ENCODE measurements at regions not wholly inside any gene's neighbourhood (a gene's known extent, or its start where the extent isn't known, plus 50 kb on each side); places are given as distances from the start of the nearest gene placed in this dataset.
A peak's percentile ranks its signal among the peaks of the same experiment; 100 is the strongest.
"Not testable (repeated sequence)": the region's sequence is repeated elsewhere in the genome, so short reads cannot be mapped to it uniquely, and the experiment has no call there.

DNA sequence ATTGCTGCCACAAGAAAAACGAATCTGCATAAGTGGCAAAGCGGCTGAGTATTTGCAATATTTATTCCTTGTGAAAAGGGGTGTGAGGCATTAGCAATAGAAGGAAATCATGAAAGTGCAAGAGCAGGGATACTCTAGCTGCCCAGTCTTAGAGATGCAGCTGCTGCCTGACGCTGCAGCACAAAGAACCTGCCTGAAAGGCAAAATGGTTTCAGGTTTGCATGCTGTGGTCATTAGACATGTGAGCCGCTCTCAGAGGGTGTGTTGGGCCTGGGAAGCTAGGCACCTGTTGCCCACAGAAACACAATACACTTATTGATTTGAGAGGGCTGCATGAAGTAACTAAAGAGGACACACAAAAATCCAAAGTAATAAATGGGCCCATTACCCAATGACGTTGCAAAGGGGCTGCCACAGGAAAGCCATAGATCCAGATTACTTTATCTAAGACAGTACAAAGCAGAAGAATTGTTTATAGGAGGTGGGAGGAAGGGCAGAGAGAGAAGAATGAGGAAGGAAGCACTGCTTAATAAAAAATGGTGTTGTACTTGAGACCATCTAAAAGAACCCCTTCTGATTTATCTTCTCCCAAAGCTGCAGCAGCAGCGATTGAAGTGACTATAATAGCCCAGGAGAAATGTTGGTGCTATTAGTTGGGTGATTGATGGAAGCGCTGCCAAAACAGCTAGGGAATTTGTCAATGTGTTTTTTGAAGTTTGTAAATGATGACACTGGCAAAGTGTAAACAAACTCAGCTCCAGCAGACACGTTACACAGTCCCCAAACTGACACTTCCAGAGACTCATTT, 492.4 kb upstream of the ACVR2A start:
- no peak for DNase-seq

DNA sequence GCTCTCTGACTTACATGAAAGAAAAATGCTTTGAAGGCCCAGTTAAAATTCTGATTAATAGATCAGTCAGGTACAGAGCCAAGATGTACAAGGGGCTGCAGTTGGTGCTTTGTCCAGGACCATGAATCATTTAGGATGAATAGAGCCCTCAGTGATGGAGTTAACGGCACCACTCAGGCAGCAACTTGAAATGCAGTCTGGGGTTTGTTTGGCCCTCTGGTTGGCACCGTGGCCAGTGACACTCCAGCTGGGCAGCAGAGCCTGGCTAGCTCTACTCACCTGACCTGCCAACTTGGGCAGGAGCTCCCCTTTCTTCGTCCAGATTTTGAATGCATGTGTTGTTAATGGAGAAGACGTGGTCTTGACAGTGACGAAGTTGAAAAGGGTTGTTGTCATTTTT, 493.0 kb upstream of the ACVR2A start:
- DNase-seq = no peak

DNA sequence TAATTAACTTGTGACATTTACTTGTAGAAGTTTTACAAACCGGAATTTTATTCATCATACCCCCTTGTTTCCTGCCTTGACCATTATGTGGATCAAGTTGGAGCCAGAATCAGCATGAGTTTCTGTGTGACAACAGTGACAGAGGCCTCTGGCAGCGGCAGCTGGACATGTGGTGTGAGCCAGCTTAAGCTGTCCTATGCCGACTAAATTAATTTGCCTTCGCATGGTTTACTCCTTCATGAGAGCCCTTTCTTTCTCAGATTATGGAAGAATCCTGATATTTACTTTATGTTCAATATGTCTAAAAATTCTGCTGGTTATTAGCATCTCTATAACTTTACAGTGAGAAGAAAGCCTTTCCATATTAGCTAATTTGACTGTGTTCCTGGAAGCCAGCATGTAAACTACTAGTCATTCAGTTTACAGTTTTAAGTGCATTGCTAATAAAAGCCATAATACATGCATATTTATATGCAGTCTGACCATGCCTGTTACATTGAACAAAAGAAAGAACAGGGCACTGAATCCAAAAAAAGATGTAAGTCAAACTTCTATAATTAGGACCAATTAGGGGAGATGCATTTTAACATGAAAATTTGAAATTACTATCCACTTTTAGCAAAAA, 495.8 kb upstream of the ACVR2A start:
- no peak for DNase-seq

DNA sequence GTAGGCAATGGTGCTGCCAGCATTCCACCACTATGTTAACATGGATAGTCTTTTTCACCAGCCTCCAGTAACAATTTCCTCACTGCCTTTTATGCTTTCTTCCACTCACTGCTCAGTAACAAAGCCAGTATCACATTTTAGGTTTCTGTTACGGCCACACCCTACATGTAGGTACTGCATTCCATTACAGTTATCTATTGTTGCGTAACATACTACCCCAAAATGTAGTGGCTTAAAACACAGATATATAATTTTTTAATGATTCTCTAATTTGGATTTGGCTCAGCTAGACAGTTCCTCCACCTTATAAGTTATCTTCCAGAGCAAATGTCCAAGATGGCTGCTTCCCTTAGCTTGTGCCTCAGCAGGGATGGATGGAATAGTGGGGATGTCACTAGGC, 498.7 kb upstream of the ACVR2A start:
- DNase-seq = no peak

- no peak for DNase-seq
Measured at GRCh38 chr2:147345246-147345645, 499.6 kb upstream of the ACVR2A start.

DNA sequence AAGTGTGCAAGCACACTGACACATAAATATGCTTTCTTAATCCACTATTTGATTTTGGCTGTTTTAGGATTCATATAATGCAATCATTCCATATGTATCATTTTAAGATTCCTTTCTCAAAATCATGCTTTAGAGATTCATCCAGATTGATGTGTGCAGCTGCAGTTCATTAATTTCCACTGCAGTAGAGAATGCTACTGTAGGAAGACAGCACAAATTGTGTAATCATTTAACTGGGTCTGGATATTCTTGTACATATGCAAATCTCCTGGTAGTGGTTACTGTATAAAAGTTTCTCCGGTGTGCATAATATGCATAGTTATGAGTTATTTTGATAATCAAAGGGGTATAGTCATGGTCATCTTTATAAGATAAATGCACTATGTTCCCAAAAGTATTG, 502.5 kb upstream of the ACVR2A start:
- no peak for DNase-seq

DNA sequence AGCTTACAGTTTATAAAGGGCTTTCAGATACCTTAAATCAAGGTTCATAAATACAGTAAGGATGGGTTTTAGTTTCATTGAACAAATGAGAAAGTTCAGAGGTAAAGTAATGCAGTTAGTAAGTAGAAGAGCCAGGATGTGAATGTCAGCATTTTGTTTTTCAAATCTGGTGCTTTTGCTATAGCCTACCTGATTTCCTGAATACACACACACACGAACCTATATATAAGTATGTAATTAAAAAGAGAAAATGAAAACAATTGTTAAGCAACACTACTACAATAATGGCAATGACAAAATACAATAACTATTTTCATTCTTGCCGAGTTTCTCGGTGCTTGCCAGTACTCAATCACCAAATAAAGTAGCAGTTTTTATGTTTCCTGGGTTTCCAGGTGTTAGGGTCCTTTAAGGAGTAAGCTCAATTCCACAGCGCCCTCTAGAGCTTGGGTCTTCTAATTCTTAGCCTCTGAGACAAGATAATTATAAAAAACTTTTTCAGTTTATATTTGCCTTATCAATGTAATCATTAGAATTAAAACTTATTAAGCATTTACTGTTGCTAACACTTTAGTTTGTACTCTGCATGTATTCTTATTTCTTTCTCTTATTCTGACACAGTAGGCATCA, 512.9 kb upstream of the ACVR2A start:
- peak in 1 of 2 donors; percentile 47 for DNase-seq

DNA sequence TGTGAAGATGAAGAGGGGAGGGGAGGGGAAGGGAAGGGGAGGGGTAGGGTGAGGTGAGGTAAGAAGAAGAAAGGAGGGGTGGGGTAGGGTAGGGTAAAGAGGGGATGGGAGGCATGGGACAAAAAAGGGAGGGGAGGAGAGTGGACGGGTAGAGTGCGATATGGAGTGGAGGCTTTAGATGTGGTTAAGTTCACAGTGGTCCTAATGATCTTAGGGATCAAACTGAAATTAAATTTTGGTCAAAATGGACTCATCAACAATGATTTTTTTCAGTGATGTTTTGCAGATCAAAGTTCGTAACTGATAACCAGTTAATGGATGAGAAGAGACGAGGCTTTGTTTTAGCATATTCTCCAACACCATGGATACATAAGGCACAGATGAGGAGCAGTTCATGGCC, 513.9 kb upstream of the ACVR2A start:
- no peak for DNase-seq

DNA sequence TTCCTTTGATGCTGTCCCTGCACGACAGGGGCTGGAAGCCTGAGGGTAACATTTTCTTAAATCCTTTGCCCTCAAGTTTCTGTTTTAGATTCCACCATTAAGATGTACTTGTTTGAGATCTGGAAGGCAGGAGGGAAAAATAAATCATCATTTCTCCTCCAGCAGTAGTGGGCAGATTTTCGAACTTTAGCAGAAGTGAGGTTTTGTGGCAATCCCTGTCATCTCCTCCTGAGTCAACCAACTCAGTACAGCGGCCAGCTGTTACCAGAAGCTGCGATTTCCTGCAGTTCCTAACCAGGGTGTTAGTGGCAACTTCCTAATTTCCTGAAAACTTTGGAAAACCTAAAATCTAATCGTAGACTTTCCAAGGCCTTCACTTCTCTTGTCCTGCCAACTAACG, 517.2 kb upstream of the ACVR2A start:
- DNase-seq = peak; percentile 41 to 53

DNA sequence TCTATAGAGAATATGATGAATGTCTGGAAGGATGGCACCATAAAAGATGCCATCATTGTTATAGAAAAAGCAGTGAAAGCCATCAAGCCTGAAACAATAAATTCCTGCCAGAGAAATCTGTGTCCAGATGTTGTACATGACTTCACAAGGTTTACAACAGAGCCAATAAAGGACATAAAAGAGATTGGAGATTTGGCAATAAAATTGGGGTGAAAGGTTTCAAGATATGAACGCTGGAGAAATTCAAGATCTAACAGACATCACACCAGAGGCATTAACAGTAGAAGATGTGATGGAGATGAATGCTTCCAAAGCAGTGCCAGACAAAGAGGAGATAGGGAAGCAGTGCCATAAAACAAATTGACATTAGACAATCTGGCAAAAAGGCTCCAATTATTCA, 518.8 kb upstream of the ACVR2A start:
- no peak for DNase-seq

DNA sequence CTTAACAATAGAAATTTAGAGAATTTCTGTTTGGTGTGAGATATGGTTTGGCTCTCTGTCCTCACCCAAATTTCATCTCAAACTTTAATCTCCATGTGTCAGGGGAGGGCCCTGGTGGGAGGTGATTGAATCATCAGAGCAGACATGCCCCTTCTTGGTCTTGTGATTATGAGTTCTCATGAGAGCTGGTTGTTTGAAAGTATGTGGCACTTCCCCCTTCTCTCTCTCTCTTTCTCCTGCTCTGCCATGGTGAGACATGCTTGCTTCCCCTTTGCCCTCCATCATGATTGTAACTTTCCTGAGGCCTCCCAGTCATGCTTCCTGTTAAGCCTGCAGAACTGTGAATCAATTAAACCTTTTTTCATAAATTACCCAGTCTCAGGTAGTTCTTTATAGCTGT, 524.7 kb upstream of the ACVR2A start:
- DNase-seq = peak; percentile 17 to 25

GRCh38 chr2:147311058-147311430, 533.8 kb upstream of the ACVR2A start:
- no peak for DNase-seq

- DNase-seq = no peak
Measured at GRCh38 chr2:147310335-147311057, 534.3 kb upstream of the ACVR2A start.

DNA sequence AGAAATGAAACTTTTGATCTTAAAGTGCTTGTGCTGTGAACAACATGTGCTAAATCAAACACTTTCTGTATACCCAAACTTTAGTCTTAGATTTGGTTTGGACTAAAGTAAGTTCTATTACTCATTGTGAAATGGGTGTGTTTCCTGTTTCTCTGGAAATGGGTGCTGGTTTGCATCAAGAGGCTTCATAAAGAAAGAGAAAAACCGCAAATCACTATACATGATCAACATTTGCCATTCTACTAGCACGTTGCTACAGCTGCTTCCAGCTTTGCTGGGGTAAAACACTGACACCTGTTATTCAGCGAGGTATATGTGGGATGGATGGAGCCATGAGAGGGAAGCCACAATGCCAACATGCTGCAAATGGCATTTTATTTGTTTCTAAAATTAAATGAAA, 547.0 kb upstream of the ACVR2A start:
- DNase-seq = no peak

DNA sequence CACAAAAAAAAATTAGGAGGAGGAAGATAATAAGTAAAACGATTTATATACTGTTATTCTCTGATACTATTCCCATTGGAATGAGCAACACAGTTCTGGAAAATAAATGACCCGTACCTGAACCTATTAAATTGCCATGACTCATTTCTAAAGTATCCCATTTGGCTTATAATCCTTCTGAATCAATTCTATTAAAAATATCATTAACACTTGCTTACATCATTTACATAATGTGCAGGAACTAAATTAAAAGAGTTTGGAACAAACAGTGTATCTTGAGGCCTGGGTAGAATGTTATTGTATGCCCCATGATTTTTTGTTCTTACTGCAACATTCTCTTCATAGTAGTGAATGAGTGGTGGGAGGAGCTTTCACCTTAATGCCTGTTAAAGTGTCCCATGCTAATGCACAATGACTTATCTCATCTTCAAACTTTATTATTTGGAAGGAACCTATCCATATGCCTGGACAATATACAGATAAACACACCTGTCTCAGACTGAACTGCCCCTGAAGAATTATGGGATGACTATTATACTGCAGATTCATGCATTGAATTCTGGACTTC, 549.9 kb upstream of the ACVR2A start:
- DNase-seq = no peak

DNA sequence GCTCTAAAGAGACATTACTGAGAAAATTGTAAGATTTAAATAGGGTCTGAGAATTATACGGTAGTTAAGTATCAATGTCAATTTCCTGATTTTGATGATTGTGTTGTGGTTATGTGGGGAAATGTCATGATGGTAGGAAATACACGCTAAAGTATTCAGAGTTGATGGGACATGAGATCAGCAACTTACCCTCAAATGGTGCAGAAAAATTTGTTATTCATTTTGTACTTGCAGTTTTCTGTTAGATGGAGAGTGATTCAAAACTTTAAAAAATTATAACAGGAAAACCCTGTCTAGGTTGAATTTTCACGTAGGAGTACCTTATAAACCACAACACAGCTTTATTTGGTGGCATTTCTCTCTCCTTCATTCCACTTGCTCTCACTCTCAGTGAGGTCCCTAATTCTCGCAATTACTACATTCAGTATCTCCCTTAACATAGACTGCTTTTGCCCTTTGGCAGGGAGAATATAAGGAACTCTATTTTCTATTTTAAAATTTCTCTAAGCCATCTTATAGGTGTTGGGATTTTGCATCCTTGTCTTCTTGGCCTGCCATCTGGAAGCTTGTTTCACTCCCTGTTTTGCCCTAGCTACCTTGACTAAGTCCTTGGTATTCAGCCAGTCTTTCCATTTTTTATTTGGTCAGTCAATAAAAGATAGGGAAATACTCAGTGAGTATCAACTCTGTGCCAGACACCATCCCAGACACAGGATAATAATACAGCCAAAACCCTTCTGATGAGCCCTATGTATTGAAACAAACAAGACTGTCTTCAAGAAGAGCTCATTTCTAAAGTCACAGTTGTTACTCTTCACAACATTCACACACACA, 550.6 kb upstream of the ACVR2A start:
- no peak for DNase-seq

DNA sequence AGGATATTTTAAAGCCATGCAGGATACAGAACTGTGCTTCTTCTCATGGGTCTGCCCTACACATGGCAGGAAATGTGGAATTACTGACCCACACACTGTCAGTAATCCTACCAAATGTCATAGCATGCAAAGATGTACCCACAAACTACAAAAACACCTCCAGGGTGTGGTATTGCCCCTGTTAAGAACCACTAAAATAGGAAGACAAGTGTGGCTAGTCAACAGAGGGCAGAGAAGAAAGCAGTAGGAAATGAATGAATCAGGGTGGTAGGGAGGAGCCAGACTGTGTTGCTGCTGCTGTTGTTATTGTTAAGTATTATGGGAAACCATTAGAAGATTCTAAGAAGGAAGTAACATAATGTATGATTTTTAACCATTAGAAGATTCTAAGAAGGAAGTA, 556.7 kb upstream of the ACVR2A start:
- no peak for DNase-seq

DNA sequence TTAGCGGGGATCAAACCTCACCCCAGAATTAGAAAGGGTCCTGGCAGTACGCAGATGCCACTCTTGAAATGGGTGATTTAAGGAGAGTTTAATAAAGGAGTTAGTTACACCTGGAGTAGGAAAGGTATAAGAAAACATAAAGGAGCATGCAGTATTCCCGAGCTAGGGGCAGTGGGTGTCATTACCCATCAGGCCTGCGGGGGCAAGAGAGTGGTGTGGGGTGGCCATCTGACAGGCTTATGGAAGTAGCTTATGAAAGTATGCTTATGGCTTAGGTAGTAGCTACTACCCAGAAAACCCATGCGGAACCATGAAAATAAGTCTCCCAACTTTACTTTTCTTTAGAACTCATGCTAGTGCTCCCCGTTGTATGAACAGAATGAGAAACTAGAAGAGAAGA, 568.9 kb upstream of the ACVR2A start:
- no peak for DNase-seq

GRCh38 chr2:147273628-147274027, 571.2 kb upstream of the ACVR2A start:
- DNase-seq = no peak

GRCh38 chr2:147273106-147273505, 571.7 kb upstream of the ACVR2A start:
- DNase-seq = no peak

DNA sequence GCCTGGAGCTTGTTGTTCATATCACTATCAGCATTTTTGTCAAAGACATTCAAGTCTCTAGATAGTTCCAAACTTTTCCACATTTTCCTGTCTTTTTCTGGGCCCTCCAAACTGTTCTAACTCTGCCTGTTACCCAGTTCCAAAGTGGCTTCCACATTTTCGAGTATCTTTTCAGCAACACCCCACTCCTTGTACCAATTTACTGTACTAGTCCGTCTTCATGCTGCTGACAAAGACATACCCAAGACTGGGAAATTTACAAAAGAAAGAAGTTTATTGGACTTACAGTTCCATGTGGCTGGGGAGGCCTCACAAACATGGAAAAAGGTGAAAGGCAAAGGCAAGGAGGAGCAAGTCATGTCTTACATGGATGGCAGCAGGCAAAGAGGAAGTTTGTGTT, 575.2 kb upstream of the ACVR2A start:
- DNase-seq = not testable (repeated sequence)

DNA sequence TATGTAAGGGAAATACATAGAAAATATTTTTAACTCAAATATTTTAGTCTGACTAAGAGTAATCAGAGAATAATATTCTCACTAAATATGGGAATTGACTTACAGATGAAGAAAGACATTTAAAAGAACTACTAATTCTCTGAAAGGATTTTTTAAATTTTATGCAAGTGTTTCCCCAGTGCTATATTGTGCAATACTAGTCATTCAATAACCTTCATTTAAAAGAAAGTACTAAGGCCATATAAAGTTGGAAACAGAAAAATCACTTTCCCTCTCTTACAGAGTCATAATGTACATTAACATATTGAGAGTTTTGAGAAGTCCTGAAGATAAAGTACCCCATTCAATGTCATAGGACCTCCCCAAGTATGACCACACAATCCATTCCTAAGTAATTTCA, 584.6 kb upstream of the ACVR2A start:
- no peak for DNase-seq
